Keratinocyte (primary cell): ENCODE measurements at regions not wholly inside any gene's neighbourhood (a gene's known extent, or its start where the extent isn't known, plus 50 kb on each side); places are given as distances from the start of the nearest gene placed in this dataset.

Source experiments
- DNase-seq: peaks from one replicate; pipeline ENCODE4 v3.0.0-alpha.2; 2011; ENCODE audit warnings: low read depth, missing footprints, low spot score
- FAIRE-seq: peaks from 2 replicates; lab custom pipeline; 2011; peaks lifted over from hg19 to GRCh38; lab: Jason Lieb, UNC
- H2AFZ ChIP-seq: 2 replicates; pipeline ENCODE4 v1.6.0; 2012; ENCODE audit warnings: low read length, control low read depth, inconsistent platforms; ENCODE audit not compliant: control insufficient read depth
- H3K27ac ChIP-seq: 2 replicates; pipeline ENCODE4 v1.5.1; 2011; ENCODE audit warnings: low read length; ENCODE audit not compliant: control insufficient read depth, insufficient read depth
- H3K27me3 ChIP-seq: 3 replicates; pipeline ENCODE4 v1.6.0; 2011; ENCODE audit warnings: low read length; ENCODE audit not compliant: control insufficient read depth, insufficient read depth; ENCODE audit errors: extremely low read depth
- H3K36me3 ChIP-seq, 2 experiments: 2 replicates in 1 of 2; 3 replicates in 1 of 2; pipeline ENCODE4 v1.5.1; 2011; ENCODE audit warnings: low read length in 2 of 2, mild to moderate bottlenecking in 1 of 2; ENCODE audit not compliant: control insufficient read depth in 2 of 2, insufficient read depth in 2 of 2; ENCODE audit errors: extremely low read depth in 1 of 2
- H3K4me1 ChIP-seq: 3 replicates; pipeline ENCODE4 v1.5.1; 2011; ENCODE audit warnings: low read length; ENCODE audit not compliant: control insufficient read depth, insufficient read depth; ENCODE audit errors: extremely low read depth
- H3K4me2 ChIP-seq: 3 replicates; pipeline ENCODE4 v1.6.0; 2011; ENCODE audit warnings: low read depth, low read length; ENCODE audit not compliant: control insufficient read depth, insufficient read depth; ENCODE audit errors: extremely low read depth
- H3K4me3 ChIP-seq, 3 experiments: fragments of 200-600 bp in 1 of 3; sonication (generic) in 1 of 3; 2 replicates in 2 of 3; 3 replicates in 1 of 3; pipeline ENCODE4 v1.5.1; 2011 to 2016; ENCODE audit warnings: low read length in 3 of 3, mild to moderate bottlenecking in 3 of 3, control low read depth in 2 of 3, inconsistent platforms in 1 of 3, low read depth in 1 of 3, mixed read lengths in 1 of 3, mixed run types in 1 of 3, moderate library complexity in 1 of 3; ENCODE audit not compliant: control insufficient read depth in 2 of 3, insufficient read depth in 2 of 3; ENCODE audit errors: extremely low read depth in 1 of 3
- H3K79me2 ChIP-seq: 2 replicates; pipeline ENCODE4 v1.6.0; 2012; ENCODE audit warnings: low read length; ENCODE audit not compliant: control insufficient read depth, insufficient read depth
- H3K9ac ChIP-seq: 3 replicates; pipeline ENCODE4 v1.6.0; 2011; ENCODE audit warnings: low read length; ENCODE audit not compliant: control insufficient read depth, insufficient read depth; ENCODE audit errors: extremely low read depth
- H3K9me1 ChIP-seq: 3 replicates; pipeline ENCODE4 v1.6.0; 2011; ENCODE audit warnings: low read length; ENCODE audit not compliant: control insufficient read depth, insufficient read depth; ENCODE audit errors: extremely low read depth
- H3K9me3 ChIP-seq: 2 replicates; pipeline ENCODE4 v1.5.1; 2012; ENCODE audit warnings: low read depth, low read length; ENCODE audit not compliant: control insufficient read depth
- H4K20me1 ChIP-seq: 3 replicates; pipeline ENCODE4 v1.6.0; 2011; ENCODE audit warnings: low read length; ENCODE audit not compliant: control insufficient read depth, insufficient read depth; ENCODE audit errors: extremely low read depth
- EZH2 ChIP-seq: IDR thresholded peaks from one replicate; pipeline ENCODE4 v1.6.1; 2012; ENCODE audit warnings: inconsistent platforms, mild to moderate bottlenecking, low read length, moderate library complexity
- dilution Hi-C: fragments of 300-500 bp; cut with MboI; formaldehyde crosslinking; loops from one replicate; pipeline ENCODE4 v1.7.0; 2020; ENCODE audit warnings: low sequenced_read_pairs; ENCODE audit not compliant: extremely low pct_ligation_motif_present
- TF ChIP-seq, protein P1 (sequence below), 3 experiments: IDR thresholded peaks in 1 of 3; conservative IDR thresholded peaks in 1 of 3; optimal IDR thresholded peaks in 1 of 3; 2 replicates in 2 of 3; 3 replicates in 1 of 3; pipeline versions ENCODE3 to v1.5.1; 2011; ENCODE audit warnings: low read length in 3 of 3, mild to moderate bottlenecking in 3 of 3, moderate library complexity in 2 of 3, control low read depth in 1 of 3, inconsistent platforms in 1 of 3; ENCODE audit not compliant: insufficient read depth in 2 of 3; ENCODE audit errors: extremely low read depth in 1 of 3

DNA sequence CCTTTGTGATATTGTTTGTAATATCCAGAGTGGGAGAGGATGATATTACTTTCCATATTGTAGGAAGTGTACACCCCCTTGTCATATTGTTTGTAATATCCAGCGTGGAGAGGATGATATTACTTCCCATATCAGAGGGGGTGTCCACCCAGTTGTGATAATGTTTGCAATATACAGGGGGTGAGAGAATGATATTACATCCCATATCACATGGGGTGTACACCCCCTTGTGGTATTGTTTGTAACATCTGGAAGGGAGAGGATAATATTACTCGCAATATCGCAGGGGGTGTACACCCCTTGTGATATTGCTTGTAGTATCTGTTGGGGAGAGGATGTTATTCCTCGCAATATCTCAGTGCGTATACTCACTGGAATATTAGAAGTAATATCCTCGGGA lies 61.5 kb downstream of the PRSS23 start:
- Histone ChIP-seq H3K4me1 (no peaks in the 10 kb centered on the region), H3K9me3 (no peaks in the 10 kb centered on the region), H2AFZ (no peak overlapping the region), H3K9ac (no peak overlapping the region), H4K20me1 (no peaks in the 10 kb centered on the region), H3K4me2 (no peak overlapping the region), H3K27ac (no peak overlapping the region), H3K79me2 (no peaks in the 10 kb centered on the region), H3K4me3 (no peak overlapping the region), H3K27me3 (no peaks in the 10 kb centered on the region), H3K36me3 (no peaks in the 10 kb centered on the region), H3K9me1 (no peaks in the 10 kb centered on the region)
- DNase-seq = no peak
- TF ChIP-seq, protein P1, sequence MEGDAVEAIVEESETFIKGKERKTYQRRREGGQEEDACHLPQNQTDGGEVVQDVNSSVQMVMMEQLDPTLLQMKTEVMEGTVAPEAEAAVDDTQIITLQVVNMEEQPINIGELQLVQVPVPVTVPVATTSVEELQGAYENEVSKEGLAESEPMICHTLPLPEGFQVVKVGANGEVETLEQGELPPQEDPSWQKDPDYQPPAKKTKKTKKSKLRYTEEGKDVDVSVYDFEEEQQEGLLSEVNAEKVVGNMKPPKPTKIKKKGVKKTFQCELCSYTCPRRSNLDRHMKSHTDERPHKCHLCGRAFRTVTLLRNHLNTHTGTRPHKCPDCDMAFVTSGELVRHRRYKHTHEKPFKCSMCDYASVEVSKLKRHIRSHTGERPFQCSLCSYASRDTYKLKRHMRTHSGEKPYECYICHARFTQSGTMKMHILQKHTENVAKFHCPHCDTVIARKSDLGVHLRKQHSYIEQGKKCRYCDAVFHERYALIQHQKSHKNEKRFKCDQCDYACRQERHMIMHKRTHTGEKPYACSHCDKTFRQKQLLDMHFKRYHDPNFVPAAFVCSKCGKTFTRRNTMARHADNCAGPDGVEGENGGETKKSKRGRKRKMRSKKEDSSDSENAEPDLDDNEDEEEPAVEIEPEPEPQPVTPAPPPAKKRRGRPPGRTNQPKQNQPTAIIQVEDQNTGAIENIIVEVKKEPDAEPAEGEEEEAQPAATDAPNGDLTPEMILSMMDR (optimal IDR thresholded peaks at IDR 0.05 in 1 of 3, IDR thresholded peaks at IDR 0.05 in 1 of 3, conservative IDR thresholded peaks at IDR 0.05 in 1 of 3; ENCODE audit: extremely low read depth in 1 of 3, insufficient read depth in 2 of 3, low read length in 3 of 3) = no peak
- TF ChIP-seq EZH2 = no peak
- no peak for FAIRE-seq
- dilution Hi-C loops = no loop called here

DNA sequence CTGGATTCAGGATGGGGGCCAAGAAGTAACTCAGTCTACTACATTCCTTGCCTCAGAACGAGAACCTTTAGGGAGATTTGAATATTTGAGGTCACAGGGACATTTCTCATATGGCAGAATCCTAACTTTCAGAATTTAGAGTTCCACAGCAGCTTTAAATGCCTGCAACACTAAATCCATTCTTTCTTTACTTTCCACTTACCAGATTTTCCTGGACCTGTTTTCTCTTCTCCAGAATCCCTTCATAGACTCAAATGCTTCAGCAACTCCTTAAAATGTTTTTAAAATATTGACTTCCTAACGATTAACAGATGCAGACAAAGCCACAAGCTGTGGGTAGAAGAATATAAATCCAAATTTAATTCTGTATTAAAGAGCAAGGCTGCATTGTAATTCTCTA lies 63.1 kb downstream of the PRSS23 start:
- no peaks in the 10 kb centered on the region for H3K4me1 ChIP-seq
- H3K4me3 ChIP-seq = no peak overlapping the region
- H3K27ac ChIP-seq = no peak overlapping the region
- no peak overlapping the region for H3K4me2 ChIP-seq
- dilution Hi-C loops = no loop called here
- no peak overlapping the region for H3K9ac ChIP-seq
- no peaks in the 10 kb centered on the region for H3K36me3 ChIP-seq
- TF ChIP-seq, protein P1 (optimal IDR thresholded peaks at IDR 0.05 in 1 of 3, IDR thresholded peaks at IDR 0.05 in 1 of 3, conservative IDR thresholded peaks at IDR 0.05 in 1 of 3; ENCODE audit: extremely low read depth in 1 of 3, insufficient read depth in 2 of 3, low read length in 3 of 3) = no peak
- TF ChIP-seq EZH2 = no peak
- H3K27me3 ChIP-seq = no peaks in the 10 kb centered on the region
- H4K20me1 ChIP-seq = no peaks in the 10 kb centered on the region
- DNase-seq = no peak
- H3K9me3 ChIP-seq = no peaks in the 10 kb centered on the region
- no peaks in the 10 kb centered on the region for H3K9me1 ChIP-seq
- no peaks in the 10 kb centered on the region for H3K79me2 ChIP-seq
- H2AFZ ChIP-seq = no peak overlapping the region
- no peak for FAIRE-seq
